ENCODE measurements at regions not wholly inside any gene's neighbourhood (a gene's known extent, or its start where the extent isn't known, plus 50 kb on each side); places are given as distances from the start of the nearest gene placed in this dataset.
"Not testable (repeated sequence)": the region's sequence is repeated elsewhere in the genome, so short reads cannot be mapped to it uniquely, and the experiment has no call there.

DNA sequence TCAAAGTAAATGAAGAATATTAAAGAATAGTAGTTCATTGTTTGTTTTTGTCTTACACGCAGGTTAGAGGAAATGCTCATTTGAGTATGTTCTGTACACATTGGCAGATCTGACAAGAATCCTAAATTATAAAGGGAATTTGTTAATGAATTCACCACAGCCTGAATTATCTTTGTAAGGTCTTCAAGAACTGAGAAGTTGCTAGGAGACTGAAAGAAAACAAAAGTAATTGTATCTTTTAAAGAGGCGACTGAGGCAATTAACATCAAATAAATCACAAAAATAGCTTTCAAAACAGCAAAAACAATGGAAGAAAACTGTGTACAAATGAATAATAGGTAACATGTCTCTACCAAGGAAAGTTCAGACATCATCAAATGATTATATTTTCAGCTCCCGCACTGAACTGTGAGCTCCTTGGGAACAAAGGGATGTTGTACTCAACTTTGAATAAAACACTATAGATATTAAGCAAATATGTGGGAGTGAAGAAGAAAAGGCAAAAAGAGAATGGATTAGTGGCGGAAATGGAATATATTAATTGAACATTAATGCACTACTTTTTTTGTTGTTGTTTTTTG lies 51.7 kb upstream of the ATIC start:
- Mint-ChIP-seq H3K27me3 (ENCODE audit: low read depth, poor library complexity) (peaks cover under 1% of the 10 kb centered on the region), H3K4me1 (no peaks in the 10 kb centered on the region), H3K9me3 (peaks cover 5% of the 10 kb centered on the region), H3K36me3 (ENCODE audit: low read depth) (no peaks in the 10 kb centered on the region), H3K27ac (no peak overlapping the region), H3K4me3 (no peak overlapping the region)
- no peak for DNase-seq
- TF ChIP-seq, protein P1, sequence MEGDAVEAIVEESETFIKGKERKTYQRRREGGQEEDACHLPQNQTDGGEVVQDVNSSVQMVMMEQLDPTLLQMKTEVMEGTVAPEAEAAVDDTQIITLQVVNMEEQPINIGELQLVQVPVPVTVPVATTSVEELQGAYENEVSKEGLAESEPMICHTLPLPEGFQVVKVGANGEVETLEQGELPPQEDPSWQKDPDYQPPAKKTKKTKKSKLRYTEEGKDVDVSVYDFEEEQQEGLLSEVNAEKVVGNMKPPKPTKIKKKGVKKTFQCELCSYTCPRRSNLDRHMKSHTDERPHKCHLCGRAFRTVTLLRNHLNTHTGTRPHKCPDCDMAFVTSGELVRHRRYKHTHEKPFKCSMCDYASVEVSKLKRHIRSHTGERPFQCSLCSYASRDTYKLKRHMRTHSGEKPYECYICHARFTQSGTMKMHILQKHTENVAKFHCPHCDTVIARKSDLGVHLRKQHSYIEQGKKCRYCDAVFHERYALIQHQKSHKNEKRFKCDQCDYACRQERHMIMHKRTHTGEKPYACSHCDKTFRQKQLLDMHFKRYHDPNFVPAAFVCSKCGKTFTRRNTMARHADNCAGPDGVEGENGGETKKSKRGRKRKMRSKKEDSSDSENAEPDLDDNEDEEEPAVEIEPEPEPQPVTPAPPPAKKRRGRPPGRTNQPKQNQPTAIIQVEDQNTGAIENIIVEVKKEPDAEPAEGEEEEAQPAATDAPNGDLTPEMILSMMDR (IDR thresholded peaks at IDR 0.05): no peak

DNA sequence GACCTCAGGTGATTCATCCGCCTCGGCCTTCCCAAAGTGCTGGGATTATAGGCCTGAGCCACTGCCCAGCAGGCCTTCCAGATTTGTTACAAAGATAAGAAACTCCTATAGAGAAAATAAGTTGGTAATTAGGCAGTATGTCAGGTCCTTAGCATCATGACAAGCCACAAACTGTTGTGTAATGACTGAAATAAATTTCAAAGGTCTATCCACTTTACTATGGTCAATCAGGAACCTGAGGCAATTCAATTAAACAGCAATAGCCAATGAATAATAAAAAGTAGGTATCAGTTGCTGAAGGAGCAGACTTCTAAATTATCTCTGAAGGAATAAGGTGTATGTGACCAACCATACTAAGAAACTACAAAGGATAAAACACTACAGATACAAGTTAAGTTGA lies 62.4 kb upstream of the ATIC start:
- DNase-seq: no peak
- Mint-ChIP-seq H3K4me1 (no peaks in the 10 kb centered on the region), H3K27me3 (ENCODE audit: low read depth, poor library complexity) (no peaks in the 10 kb centered on the region), H3K4me3 (no peak overlapping the region), H3K9me3 (peaks cover 33% of the 10 kb centered on the region), H3K36me3 (ENCODE audit: low read depth) (peaks cover 4% of the 10 kb centered on the region), H3K27ac (no peak overlapping the region)
- TF ChIP-seq, protein P1 (IDR thresholded peaks at IDR 0.05): no peak

DNA sequence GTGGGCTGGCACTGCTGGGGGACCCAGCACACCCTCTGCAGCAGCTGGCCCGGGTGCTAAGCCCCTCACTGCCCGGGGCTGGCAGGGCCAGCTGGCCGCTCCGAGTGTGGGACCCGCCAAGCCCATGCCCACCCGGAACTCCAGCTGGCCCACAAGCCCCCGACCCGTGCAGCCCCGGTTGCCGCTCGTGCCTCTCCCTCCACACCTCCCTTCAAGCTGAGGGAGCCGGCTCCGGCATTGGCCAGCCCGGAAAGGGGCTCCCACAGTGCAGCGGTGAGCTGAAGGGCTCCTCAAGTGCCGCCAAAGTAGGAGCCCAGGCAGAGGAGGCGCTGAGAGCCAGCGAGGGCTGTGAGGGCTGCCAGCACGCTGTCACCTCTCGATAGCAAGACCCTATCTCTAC lies 65.9 kb upstream of the ATIC start:
- H3K4me3 Mint-ChIP-seq; H3K27ac Mint-ChIP-seq; DNase-seq; H3K36me3 Mint-ChIP-seq (ENCODE audit: low read depth); H3K27me3 Mint-ChIP-seq (ENCODE audit: low read depth, poor library complexity); H3K4me1 Mint-ChIP-seq: not testable (repeated sequence)
- peaks cover 11% of the 10 kb centered on the region for H3K9me3 Mint-ChIP-seq

DNA sequence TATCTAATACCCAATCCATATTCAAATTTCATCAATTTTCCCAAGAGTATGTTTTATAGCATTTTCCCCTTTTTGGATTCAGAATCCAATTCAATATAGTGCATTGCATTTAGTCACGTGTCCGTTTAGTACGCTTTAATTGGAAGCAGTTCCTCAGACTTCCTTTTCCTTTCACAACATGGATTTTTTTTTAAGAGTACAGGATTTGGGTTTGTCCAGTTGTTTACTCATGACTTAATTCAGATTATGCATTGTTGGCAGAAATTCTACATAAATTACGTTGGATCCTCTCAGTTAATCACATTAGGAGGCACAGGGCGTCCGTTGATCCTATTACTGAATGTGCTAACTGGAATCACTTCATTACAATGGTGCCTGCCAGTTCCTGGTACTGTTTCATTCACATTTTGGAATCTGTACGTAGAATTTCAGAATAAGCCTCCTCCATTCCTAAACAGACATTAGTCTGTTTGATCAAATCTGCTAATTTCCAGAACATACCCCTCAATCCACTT lies 70.0 kb upstream of the ATIC start:
- TF ChIP-seq, protein P1 (IDR thresholded peaks at IDR 0.05): no peak
- DNase-seq: no peak
- Mint-ChIP-seq H3K36me3 (ENCODE audit: low read depth) (no peaks in the 10 kb centered on the region), H3K27ac (no peak overlapping the region), H3K4me1 (no peaks in the 10 kb centered on the region), H3K4me3 (no peak overlapping the region), H3K9me3 (peaks cover 11% of the 10 kb centered on the region), H3K27me3 (ENCODE audit: low read depth, poor library complexity) (no peaks in the 10 kb centered on the region)

DNA sequence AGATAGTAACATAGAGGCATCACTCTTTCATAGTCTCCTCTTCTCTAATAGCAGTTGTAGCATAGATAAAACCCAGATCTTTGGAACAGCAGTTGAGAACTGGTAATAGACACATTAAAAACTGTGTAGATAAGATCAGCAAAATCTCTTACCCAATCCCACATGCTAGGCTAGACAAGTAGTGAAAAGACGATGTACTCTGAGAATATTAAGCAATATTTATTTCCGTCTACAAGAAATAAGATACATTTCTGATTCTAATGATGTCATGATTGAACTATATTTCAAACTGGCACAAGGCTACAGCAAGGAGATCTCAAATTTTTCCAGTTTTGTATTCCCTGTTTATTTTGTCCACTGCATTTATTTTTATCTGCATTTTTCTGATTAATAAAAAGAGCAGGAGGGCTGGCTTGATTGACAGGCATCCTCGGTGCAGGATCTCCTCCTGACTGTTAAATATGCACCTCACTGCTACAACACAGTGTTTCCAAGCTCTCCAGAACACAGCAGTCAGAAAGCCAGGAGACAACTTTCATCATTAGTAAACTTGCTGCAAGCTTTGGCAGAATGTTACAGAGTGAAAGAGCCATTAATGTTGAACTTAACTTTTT lies 73.3 kb upstream of the ATIC start:
- no peaks in the 10 kb centered on the region for H3K27me3 Mint-ChIP-seq (ENCODE audit: low read depth, poor library complexity)
- no peaks in the 10 kb centered on the region for H3K9me3 Mint-ChIP-seq
- H3K27ac Mint-ChIP-seq: no peak overlapping the region
- DNase-seq: no peak
- H3K36me3 Mint-ChIP-seq (ENCODE audit: low read depth): no peaks in the 10 kb centered on the region
- no peak overlapping the region for H3K4me3 Mint-ChIP-seq
- TF ChIP-seq, protein P1 (IDR thresholded peaks at IDR 0.05): no peak
- no peaks in the 10 kb centered on the region for H3K4me1 Mint-ChIP-seq

DNA sequence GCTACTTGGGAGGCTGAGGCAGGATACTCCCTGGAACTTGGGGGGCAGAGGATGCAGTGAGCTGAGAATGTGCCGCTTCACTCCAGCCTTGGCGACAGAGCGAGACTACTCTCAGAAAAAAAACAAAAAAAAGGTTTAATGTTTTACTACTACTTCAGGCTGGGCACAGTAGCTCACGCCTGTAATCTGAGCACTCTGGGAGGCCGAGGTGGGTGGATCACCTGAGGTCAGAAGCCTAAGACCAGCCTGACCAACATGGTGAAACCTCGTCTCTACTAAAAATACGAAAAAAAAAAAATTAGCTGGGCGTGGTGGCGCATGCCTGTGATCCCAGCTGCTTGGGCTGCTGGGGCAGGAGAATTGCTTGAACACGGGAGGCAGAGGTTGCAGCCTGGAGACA lies 75.7 kb upstream of the ATIC start:
- H3K4me1 Mint-ChIP-seq: no peaks in the 10 kb centered on the region
- TF ChIP-seq, protein P1 (IDR thresholded peaks at IDR 0.05): no peak

DNA sequence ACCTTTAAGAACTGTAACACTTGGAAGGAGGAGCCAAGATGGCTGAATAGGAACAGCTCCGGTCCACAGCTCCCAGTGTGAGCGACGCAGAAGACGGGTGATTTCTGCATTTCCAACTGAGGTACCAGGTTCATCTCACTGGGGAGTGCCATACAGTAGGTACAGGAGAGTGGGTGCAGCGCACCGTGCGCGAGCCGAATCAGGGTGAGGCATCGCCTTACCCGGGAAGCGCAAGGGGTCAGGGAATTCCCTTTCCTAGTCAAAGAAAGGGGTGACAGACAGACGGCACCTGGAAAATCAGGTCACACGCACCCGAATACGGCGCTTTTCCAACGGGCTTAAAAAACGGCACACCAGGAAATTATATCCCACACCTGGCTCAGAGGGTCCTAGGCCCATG lies 81.8 kb upstream of the ABCA12 start:
- H3K36me3 Mint-ChIP-seq (ENCODE audit: low read depth); H3K4me3 Mint-ChIP-seq; DNase-seq; H3K4me1 Mint-ChIP-seq; H3K27ac Mint-ChIP-seq; H3K27me3 Mint-ChIP-seq (ENCODE audit: low read depth, poor library complexity): not testable (repeated sequence)
- peaks cover 39% of the 10 kb centered on the region for H3K9me3 Mint-ChIP-seq

More for the DNA sequence above, 75.7 kb upstream of the ATIC start:
- no peak overlapping the region for H3K27ac Mint-ChIP-seq
- no peaks in the 10 kb centered on the region for H3K36me3 Mint-ChIP-seq (ENCODE audit: low read depth)
- H3K4me3 Mint-ChIP-seq: no peak overlapping the region
- no peaks in the 10 kb centered on the region for H3K27me3 Mint-ChIP-seq (ENCODE audit: low read depth, poor library complexity)
- no peak for DNase-seq
- H3K9me3 Mint-ChIP-seq: no peaks in the 10 kb centered on the region
